ACHN (cell line): ENCODE measurements at regions not wholly inside any gene's neighbourhood (a gene's known extent, or its start where the extent isn't known, plus 50 kb on each side); places are given as distances from the start of the nearest gene placed in this dataset.
"Not testable (repeated sequence)": the region's sequence is repeated elsewhere in the genome, so short reads cannot be mapped to it uniquely, and the experiment has no call there.

Source experiments
- DNase-seq: peaks from one replicate; pipeline ENCODE4 v3.0.0-alpha.2; 2015
- in situ Hi-C: cut with HindIII; loops from 2 replicates; pipeline ENCODE4 v1.10.0; 2017; ENCODE audit warnings: low sequenced_read_pairs, low pct_ligation_motif_present, low pct_unique_long_range_greater_than_20kb

DNA sequence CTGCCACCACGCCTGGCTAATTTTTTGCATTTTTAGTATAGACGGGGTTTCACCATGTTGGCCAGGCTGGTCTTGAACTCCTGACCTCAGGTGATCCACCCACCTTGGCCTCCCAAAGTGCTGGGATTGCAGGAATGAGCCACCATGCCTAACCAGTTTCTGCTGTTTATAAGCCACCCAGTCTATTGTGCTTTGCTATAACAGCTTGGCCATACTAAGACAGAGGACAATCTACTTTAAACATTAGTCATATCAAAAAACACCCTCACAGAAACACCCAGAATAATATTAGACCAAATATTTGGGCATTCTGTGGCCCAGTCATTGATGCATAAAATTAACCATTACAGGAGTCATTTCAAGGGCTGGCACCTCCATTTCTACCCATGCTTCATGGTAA is 193.2 kb downstream of the NUFIP1 start:
- in situ Hi-C loops, DNase-seq: not testable (repeated sequence)

DNA sequence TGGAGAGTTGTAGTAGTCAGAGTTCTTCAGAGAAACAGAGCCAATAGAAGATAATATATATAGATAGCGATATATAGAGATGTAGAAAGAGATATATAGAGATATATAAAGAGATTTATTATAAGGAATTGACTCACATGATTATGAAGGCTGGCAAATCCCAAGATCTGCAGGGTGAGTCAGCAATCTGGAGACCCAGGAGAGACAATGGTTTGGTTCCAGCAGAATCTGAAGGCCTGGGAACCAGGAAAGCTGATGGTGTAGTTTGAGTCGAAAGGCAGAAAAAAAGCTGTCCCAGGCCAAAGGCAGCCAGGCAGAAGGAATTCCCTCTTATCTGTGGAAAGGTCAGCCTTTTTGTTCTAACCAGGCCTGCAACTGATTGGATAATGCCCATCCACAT is 194.1 kb downstream of the NUFIP1 start:
- DNase-seq = no peak
- in situ Hi-C loops = no loop called here

DNA sequence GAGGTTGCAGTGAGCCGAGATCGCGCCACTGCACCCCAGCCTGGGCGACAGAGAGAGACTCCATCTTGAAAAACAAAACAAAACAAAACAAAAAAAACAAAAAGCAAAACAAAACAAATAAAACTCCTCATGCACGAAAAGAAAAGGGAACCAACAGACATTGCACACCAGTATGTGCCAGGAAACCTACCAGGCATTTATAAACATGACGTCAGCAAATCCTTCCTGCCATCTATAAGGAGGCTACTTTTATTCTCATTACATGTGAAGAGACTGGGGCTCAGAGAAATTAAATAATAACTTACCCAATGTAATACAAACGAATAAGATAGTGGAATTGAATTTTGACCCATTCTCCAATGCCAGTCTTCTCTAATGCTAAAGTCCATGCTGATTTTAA is 197.2 kb downstream of the NUFIP1 start:
- no peak for DNase-seq
- in situ Hi-C loops = no loop called here

DNA sequence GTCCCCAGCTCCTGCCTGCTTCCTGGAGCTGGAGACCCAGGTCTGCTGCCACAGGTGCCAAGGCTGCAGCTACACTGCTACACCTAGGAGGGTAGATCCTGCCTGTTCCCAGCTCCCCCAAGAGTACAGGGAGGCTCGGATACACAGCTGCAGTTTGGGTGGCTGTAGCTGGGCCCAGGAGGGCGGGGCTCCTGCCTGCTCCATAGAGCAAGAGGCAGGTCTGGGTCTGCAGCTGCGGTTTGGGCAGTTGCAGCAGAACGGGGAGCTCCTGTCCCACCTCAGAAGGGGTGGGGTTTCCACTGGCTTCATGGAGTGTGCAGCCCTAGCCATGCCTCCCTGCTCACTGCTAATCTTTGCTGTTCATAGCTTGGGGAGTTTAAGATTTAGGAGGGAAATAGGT is 199.0 kb downstream of the NUFIP1 start:
- in situ Hi-C loops = no loop called here
- no peak for DNase-seq

DNA sequence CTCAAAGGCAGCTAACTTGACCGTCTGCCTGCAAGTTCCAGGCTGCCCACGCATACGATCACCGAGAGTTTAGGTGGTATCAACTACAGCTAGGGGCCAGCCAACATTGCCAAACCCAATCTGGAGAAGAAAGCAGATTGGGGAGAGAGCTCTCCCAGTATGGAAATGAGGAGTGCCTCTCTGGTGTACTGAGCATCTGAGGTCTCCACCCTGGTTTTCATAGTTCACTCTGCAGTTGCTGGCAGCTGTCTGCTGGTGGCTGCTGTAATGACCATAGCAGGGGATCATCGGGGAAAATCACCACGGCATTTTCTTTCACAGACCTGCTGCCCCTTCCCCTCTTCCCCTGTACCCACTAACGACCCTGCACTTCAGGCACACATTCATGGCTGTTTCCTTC is 201.7 kb downstream of the NUFIP1 start:
- no peak for DNase-seq
- in situ Hi-C loops = no loop called here

DNA sequence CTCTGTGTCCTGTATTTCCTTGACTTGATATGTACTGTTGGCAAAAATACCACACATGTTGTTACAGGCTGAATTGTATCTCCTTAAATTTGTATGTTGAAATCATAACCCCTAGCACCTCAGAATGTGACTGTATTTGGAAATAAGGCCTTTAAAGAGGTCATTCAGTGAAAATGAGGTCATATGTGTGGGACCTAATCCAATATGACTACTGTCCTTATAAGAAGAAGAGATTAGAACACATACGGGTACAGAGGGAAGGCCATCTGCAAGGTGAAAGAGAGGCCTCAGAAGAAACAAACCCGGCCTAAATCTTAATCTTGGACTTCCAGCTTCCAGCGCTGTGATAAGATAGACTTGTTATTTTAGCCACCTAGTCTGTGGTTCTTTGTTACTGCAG is 202.5 kb downstream of the NUFIP1 start:
- in situ Hi-C loops = no loop called here
- no peak for DNase-seq

DNA sequence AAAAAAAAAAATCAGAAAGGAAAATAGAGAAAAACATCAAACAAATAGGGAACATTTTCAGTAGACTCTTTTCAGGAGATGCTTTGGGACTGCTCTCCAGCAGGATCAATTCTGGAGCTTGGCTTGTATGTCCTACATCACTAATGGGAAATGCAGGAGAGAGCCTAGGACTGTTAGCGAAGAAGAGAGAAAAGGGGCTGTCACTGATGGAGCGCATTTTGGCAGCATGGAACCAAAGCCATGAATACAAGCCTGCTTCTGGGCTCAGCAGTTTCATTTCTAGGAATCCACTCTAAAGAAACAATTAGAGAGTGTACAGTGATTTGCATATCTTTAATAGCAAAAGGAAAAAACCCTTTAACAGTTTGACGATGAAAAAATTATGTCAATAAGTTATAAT is 203.9 kb downstream of the NUFIP1 start:
- in situ Hi-C loops = no loop called here

DNA sequence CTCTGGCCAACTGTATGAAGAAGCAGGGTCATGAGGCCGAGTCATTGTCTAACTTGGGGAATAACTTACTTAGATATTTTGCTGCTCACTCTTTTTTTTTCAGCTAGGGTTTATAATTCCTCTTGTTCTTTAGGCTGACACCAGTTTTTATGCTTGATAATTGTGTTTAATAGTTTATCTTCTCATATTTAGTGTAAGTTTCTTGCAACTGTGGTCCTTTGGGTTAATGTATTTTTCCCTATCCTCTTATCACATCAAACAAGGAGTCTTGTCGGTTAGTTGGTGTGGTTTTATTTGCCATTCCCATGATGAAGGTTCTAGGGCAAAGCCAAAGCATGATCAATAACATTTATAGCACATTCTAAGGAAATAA is 204.6 kb downstream of the NUFIP1 start:
- in situ Hi-C loops = no loop called here

More for the DNA sequence above, 203.9 kb downstream of the NUFIP1 start:
- no peak for DNase-seq

DNA sequence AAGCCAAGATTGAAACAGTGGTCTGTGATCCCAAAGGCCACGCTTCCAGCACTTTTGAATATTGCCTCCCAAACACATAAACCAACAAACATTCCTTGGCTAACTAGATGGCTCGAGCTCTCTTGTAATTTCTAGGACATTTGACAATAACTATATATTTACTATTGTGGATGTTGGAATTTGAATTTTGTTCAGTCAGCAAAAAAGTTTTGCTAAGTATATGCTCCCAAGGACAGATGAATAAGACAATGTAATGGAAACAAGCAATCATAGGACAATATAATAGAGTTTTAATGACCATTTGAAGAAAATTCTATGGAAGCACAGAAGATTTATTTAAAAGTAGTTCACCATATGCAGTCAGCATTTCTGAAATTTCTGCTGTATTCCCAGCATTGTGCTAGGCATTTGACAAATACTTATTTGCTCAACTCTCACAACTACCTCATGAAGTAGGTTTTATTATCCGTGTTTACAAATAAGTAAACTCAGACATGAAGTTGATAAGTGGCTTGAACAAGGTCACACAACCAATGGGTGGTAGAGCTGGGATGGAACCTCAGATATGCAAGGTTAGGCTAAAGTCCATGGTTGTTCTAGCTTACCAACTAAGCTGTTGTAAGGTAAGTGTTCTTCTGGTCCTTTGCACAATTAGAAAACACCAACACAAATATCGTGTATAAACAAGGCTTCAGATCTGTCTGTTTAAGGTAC is 205.1 kb downstream of the NUFIP1 start:
- in situ Hi-C loops = no loop called here

More for the DNA sequence above, 204.6 kb downstream of the NUFIP1 start:
- DNase-seq = no peak

DNA sequence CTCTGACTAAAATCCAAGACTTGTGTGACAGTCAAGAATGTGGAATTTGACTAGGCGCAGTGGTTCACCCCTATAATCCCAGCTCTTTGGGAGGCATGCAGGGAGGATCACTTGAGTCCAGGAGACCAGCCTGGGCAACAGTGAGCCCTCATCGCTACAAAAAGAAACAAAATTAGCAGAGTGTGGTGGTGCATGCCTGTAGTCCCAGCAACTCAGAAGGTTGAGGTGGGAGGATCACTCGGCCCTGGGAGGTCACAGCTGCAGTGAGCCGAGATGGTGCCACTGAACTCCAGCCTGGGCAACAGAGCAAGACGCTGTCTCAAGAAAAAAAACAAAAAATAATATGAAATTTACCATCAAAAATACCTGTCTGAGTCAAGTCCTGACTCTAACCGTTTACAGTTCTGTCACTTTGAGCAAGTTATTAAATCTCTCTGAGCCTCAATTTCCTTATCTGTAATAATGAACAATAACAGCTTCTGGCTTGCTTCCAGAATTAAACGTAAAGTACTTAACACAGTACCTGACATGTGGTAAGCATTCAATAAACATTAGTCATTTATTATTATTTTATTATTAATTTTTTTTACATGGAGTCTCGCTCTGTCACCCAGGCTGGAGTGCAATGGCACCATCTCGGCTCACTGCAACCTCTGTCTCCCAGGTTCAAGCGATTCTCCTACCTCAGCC is 204.6 kb upstream of the TSC22D1 start:
- in situ Hi-C loops = no loop called here

More for the DNA sequence above, 205.1 kb downstream of the NUFIP1 start:
- DNase-seq = no peak

DNA sequence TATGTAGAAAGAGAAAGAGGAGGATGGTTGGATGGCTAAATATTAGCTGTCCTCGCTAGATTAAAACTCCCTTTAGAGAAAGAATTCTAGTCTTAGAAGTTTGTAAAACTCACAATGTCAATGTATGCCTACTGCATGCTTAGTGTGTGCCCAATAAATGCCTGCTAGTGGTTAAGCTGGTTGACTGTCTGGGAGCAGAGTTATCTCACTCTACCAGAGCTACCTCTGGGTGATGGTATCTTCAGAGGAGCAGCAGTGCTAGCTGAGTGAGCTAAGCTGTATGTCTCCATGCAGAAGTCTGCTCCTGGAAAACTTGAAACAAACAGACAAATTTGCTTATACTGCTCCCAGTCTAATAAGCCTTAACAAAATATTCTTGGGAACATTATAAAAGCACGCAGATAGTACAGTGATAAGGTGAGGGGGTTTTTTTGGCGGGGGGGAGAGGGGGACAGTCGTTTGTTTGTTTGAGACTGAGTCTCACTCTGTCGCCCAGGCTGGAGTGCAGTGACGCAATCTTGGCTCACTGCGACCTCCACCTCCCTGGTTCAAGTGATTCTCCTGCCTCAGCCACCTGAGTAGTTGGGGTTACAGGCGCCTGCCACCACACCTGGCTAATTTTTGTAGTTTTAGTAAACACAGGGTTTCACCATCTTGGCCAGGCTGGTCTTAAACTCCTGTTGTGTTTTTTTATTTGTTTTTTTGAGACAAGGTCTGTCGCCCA is 202.8 kb upstream of the TSC22D1 start:
- in situ Hi-C loops = no loop called here
- DNase-seq = no peak

More for the DNA sequence above, 204.6 kb upstream of the TSC22D1 start:
- no peak for DNase-seq

DNA sequence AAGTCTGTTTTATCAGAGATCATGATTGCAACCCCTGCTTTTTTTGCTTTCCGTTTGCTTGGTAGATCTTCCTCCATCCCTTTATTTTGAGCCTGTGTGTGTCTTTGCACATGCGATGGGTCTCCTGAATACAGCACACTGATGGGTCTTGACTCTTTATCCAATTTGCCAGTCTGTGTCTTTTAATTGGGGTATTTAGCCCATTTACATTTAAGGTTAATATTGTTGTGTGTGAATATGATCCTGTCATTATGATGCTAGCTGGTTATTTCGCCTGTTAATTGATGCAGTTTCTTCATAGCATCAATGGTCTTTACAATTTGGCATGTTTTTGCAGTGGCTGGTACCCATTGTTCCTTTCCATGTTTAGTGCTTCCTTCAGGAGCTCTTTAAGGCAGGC is 199.2 kb upstream of the TSC22D1 start:
- DNase-seq, in situ Hi-C loops: not testable (repeated sequence)

DNA sequence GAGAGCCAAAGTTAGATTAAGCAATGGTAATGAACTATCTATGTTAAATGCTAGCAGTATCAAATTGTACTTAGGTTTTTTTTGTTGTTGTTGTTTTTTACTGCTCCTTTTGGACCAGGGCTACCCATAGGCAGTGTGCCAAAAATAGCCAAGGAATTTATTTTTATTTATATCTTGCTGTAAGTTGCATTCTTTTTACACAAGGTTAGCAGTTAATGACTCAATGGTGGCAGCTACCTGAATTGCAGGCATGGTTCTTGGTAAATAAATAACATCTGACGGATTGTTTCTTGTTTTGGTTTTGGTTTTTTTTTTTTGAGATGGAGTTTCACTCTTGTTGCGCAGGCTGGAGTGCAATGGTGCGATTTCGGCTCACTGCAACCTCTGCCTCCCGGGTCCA is 194.8 kb upstream of the TSC22D1 start:
- in situ Hi-C loops = no loop called here
- DNase-seq = no peak

DNA sequence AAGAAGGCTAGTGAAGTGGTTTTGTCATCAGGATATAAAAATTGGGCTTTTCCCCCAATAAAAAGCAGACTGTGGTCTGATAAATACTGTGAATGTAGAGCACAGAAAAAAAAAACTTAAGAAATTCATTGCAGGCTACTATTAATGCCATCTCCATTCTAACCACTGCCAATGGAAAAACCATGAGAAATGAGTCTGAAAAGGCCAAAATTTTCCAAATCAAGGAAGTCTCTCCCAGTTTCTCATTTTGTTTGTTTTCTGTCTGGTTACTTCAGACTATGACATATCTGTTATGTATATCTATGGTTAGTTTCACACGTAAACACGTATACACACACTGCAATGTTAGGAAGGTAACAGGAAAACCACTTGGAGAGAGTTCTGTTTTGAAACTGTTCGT is 193.6 kb upstream of the TSC22D1 start:
- DNase-seq = no peak
- in situ Hi-C loops = no loop called here

DNA sequence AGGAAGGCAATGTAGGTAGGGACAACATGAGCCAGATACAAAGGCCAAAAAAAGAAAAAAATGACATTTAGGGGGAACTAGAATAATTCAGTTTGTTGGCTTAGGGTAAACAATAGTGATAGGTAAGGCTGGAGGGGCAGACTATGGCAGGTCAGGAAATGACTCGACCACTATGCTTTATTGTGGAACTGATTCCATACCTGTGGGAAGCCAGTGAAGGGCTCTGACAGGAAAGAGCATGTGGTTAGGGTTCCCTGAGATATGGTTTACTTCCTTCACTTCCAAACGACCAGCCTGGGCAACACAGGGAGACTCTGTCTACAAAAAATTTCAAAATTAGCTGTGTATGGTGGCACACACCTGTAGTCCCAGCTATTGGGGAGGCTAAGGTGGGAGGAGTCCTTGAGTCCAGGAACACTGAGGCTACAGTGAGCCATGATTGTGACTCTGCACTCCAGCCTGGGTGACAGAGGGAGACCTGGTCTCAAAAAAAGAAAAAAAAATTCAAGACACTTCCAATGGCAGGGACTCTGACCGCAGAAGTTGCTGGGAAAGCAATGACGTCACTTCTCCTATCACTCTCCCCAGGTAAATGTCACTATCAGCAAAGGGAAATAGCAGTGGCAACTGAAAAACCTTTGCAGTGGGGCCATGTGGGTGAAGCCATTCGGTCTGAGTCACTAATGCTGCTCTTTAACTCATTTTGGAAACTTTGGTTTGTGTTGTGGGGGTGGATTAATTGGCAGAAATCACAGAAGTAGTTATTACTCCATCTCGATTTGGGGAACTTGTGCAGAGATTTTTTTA is 192.8 kb upstream of the TSC22D1 start:
- in situ Hi-C loops = no loop called here
- no peak for DNase-seq

DNA sequence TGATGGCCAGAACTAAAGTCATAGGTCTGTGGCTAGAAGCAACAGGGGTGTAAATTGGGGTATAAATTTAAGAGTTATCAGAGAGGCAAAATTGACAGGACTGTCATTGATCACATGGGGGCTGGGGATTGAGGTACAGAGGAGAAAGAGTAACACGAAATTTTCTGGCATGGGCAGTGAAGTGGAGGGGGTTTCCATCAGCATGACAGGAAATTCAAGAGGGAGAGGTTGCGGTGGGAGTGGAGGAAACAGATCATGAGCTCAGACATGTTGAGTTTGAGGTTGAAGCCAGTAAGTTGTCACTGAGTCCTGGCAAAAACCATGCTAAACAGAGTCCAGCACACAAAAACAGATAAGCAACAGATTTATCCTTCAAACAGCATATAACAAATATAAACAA is 192.1 kb upstream of the TSC22D1 start:
- DNase-seq = no peak
- in situ Hi-C loops = no loop called here

DNA sequence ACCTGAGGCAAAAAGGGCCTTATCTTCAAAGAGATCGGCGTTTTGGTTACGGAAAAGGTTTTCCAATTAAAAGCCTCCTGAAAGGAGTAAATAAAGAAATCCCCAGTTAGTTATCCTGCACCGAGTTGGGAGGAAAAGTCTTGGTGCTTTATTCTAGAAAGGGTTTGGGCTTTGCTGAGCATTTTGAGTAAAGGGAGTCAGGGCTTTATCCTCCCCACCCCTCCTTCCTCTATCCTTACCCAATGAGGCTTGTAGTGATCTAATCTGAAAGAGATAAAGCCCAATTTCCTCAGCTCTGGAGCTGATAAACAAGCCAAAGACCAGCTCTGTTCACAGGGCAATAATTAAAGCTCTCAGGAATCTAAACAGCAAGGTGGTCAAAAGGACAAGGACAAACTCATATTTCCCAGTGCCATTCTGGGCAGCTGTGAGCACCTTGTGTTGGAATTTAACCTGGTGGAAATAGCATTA is 188.9 kb upstream of the TSC22D1 start:
- in situ Hi-C loops = no loop called here
- no peak for DNase-seq

DNA sequence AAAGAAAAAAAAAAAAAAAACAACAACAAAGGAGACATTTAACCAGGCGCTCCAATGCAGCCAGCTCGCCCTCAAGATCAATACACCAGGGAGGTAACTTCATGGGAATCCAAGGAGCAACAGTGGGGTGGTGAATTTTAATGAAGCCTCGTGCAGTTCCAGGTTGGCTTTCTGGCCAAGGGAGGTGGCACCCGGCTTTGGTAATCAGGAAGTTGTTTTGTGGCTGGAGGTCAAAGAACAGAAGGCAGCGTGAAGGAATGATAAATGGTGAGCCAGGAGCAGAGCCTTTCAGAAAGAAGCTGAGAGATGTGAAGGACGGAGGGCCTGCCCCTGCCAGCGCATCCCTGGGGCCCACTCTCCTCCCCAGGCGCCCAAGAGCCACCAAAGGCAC is 188.2 kb upstream of the TSC22D1 start:
- no peak for DNase-seq
- in situ Hi-C loops = no loop called here
